Ascending aorta (tissue), 2 donors: ENCODE measurements at regions not wholly inside any gene's neighbourhood (a gene's known extent, or its start where the extent isn't known, plus 50 kb on each side); places are given as distances from the start of the nearest gene placed in this dataset.

Experiments used
- DNase-seq, 2 donors: peaks; one replicate each; pipeline ENCODE4 v3.0.0-alpha.2; 2019; ENCODE audit warnings: low spot score in 2 of 2
- H3K27ac ChIP-seq, 2 donors: fragments of 200-600 bp; sonication (generic); one replicate each; pipeline ENCODE4 v1.5.1; 2016 to 2017; ENCODE audit warnings: mild to moderate bottlenecking in 1 of 2
- H3K27me3 ChIP-seq: fragments of 200-600 bp; sonication (generic); one replicate; pipeline ENCODE4 v1.5.1; 2017
- H3K36me3 ChIP-seq, 2 donors: fragments of 200-600 bp; sonication (generic); one replicate each; pipeline ENCODE4 v1.5.1; 2016
- H3K4me1 ChIP-seq, 2 donors: fragments of 200-600 bp; sonication (generic); one replicate each; pipeline ENCODE4 v1.5.1; 2016 to 2017; ENCODE audit warnings: mild to moderate bottlenecking in 1 of 2
- H3K4me3 ChIP-seq, 2 donors: fragments of 200-600 bp; sonication (generic); one replicate each; pipeline ENCODE4 v1.5.1; 2016 to 2017; ENCODE audit warnings: mild to moderate bottlenecking in 1 of 2
- H3K9me3 ChIP-seq, 2 donors: fragments of 200-600 bp; sonication (generic); one replicate each; pipeline ENCODE4 v1.5.1; 2016
- CTCF ChIP-seq, 3 experiments: fragments of 200-600 bp in 2 of 3; fragments of 450-650 bp in 1 of 3; sonication (generic) in 2 of 3; IDR thresholded peaks; one replicate each; pipeline ENCODE4 v1.5.1; 2016 to 2019; ENCODE audit warnings: antibody characterized with exemption in 3 of 3, mild to moderate bottlenecking in 1 of 3, moderate library complexity in 1 of 3
- intact Hi-C: fragments of 100-400 bp; cut with DNase I; formaldehyde crosslinking; loops from one replicate; pipeline ENCODE4 v1.15.1; 2023

GRCh38 chr1:82542766-82543165 is 742.0 kb downstream of the ADGRL2 start:
- Histone ChIP-seq H3K9me3 (peaks cover 0 to 11% of the 10 kb centered on the region in 2 donors), H3K27me3 (no peaks in the 10 kb centered on the region), H3K27ac (no peak overlapping the region), H3K4me3 (no peak overlapping the region), H3K36me3 (no peaks in the 10 kb centered on the region), H3K4me1 (no peaks in the 10 kb centered on the region)
- intact Hi-C loops, result no loop called here
- TF ChIP-seq CTCF (IDR thresholded peaks at IDR 0.05), result no peak
- no peak for DNase-seq

DNA sequence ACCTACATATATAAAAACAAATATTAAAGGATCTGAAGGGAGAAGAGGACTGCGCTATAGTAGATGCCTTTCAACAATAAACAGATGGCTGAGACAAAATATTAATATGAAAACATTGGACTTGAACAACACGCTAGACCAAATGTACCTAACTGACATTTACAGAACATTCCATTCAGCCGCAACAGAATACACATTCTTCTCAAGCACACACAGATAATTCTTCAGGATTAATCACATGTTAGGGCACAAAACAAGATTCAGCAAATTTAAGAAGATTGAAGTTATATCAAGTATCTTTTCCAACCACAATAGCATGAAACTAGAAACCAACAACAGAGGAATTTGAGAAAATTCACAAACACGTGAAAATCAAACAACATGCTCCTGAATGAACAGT is 741.4 kb downstream of the ADGRL2 start:
- no peak for TF ChIP-seq CTCF (IDR thresholded peaks at IDR 0.05)
- intact Hi-C loops, result no loop called here
- Histone ChIP-seq H3K27me3 (no peaks in the 10 kb centered on the region), H3K36me3 (no peaks in the 10 kb centered on the region), H3K9me3 (peaks cover 0 to 11% of the 10 kb centered on the region in 2 donors), H3K4me1 (no peaks in the 10 kb centered on the region), H3K27ac (no peak overlapping the region), H3K4me3 (no peak overlapping the region)
- no peak for DNase-seq

DNA sequence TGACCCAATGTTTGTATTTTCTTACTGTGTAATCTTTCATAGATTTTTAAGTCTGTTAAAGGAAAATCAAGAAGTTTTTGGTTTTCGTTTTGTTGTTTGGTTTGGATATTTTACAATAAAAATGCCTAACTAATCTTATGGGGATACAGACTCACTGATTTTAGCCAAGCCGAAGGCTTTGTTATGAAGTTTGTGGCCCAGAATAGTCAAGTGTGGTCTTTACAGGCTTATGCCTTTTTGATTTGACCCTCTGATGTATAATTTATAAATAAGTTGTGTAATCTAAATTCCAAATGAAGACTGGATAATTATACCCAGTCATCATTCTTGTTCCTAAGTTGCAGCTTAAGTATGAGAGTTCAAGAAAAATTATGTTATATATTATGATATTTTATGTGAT is 739.3 kb downstream of the ADGRL2 start:
- no peaks in the 10 kb centered on the region for H3K4me1 ChIP-seq
- H3K36me3 ChIP-seq, result no peaks in the 10 kb centered on the region
- peak overlapping the region in 1 of 2 donors; percentile 54 for H3K27ac ChIP-seq
- no peaks in the 10 kb centered on the region for H3K27me3 ChIP-seq
- intact Hi-C loops, result no loop called here
- no peak for TF ChIP-seq CTCF (IDR thresholded peaks at IDR 0.05)
- H3K4me3 ChIP-seq, result no peak overlapping the region
- DNase-seq, result no peak
- peaks cover 0 to 11% of the 10 kb centered on the region in 2 donors for H3K9me3 ChIP-seq

- intact Hi-C loops, result no loop called here
- Histone ChIP-seq H3K27me3 (no peaks in the 10 kb centered on the region), H3K36me3 (no peaks in the 10 kb centered on the region), H3K4me3 (no peak overlapping the region), H3K4me1 (no peaks in the 10 kb centered on the region), H3K9me3 (peaks cover 0 to 3% of the 10 kb centered on the region in 2 donors), H3K27ac (no peak overlapping the region)
- DNase-seq, result no peak
- TF ChIP-seq CTCF (IDR thresholded peaks at IDR 0.05), result no peak
These were observed 738.1 kb downstream of the ADGRL2 start for GRCh38 chr1:82538876-82539275.

DNA sequence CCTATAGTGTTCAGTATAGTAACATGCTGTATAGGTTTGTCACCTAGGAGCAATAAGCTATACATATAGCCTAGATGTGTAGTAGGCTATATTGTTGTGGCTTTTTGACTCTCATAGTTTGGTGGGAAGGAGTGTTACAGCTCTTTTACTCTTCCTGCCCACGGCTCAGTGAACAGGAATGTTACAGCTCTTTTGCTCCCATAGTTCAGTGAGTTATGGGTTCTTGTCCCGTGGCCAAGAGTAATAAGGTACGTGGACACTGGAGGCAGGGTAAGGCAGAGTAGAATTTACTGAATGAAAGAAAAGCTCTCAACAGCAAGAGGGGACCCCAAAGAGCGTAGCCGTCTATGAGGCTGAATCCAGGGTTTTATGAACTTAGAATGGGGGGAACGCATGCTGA is 734.3 kb downstream of the ADGRL2 start:
- no peaks in the 10 kb centered on the region for H3K36me3 ChIP-seq
- intact Hi-C loops, result no loop called here
- H3K4me1 ChIP-seq, result no peaks in the 10 kb centered on the region
- H3K9me3 ChIP-seq, result peaks cover 0 to 5% of the 10 kb centered on the region in 2 donors
- TF ChIP-seq CTCF (IDR thresholded peaks at IDR 0.05), result no peak
- H3K27me3 ChIP-seq, result no peaks in the 10 kb centered on the region
- H3K27ac ChIP-seq, result no peak overlapping the region
- no peak overlapping the region for H3K4me3 ChIP-seq
- no peak for DNase-seq

- intact Hi-C loops, result no loop called here
These were observed 724.6 kb downstream of the ADGRL2 start for GRCh38 chr1:82525378-82525777.

More at GRCh38 chr1:82525378-82525777, 724.6 kb downstream of the ADGRL2 start:
- Histone ChIP-seq H3K4me3 (no peak overlapping the region), H3K27me3 (no peaks in the 10 kb centered on the region), H3K9me3 (no peaks in the 10 kb centered on the region), H3K27ac (no peak overlapping the region), H3K36me3 (no peaks in the 10 kb centered on the region), H3K4me1 (no peaks in the 10 kb centered on the region)
- DNase-seq, result no peak
- no peak for TF ChIP-seq CTCF (IDR thresholded peaks at IDR 0.05)
